ENCODE measurements at regions not wholly inside any gene's neighbourhood (a gene's known extent, or its start where the extent isn't known, plus 50 kb on each side); places are given as distances from the start of the nearest gene placed in this dataset.

GRCh38 chr7:130886438-130887135 lies 152.6 kb upstream of the KLF14 start:
- Histone ChIP-seq H3K4me1 (ENCODE audit: control insufficient read depth, insufficient read depth, low read length) (no peaks in the 10 kb centered on the region; the same call in 1 of the 2 replicates), H3K9me3 (ENCODE audit: control insufficient read depth, insufficient read depth, low read depth, low read length) (no peaks in the 10 kb centered on the region), H3K27ac (ENCODE audit: extremely low read depth, low read depth, low read length) (no peak overlapping the region), H3K4me3 (ENCODE audit: low read depth, low read length) (no peak overlapping the region), H3K36me3 (ENCODE audit: control insufficient read depth in 2 of 2, insufficient read depth in 1 of 2, low read length in 2 of 2) (no peaks in the 10 kb centered on the region)
- CTCF ChIA-PET = interaction anchor here (2.5 to 9.0 kb wide), 2 partner anchors 9 to 11 kb away, joined by 14 to 63 read pairs; no protein-coding TSS in a partner anchor
- POLR2A ChIA-PET = no interaction called here
- TF ChIP-seq ZBTB17 (tag by site-specific recombination; IDR thresholded peaks at IDR 0.05) (no peak), SCRT2 (tag by site-specific recombination; IDR thresholded peaks at IDR 0.05) (0 out of 2 replicates have a peak, but pooled peaks have one; percentile 34)

GRCh38 chr7:130887182-130887956 lies 153.4 kb upstream of the KLF14 start:
- Histone ChIP-seq H3K36me3 (ENCODE audit: control insufficient read depth in 2 of 2, insufficient read depth in 1 of 2, low read length in 2 of 2) (no peaks in the 10 kb centered on the region), H3K4me3 (ENCODE audit: low read depth, low read length) (no peak overlapping the region), H3K4me1 (ENCODE audit: control insufficient read depth, insufficient read depth, low read length) (no peaks in the 10 kb centered on the region; the same call in 1 of the 2 replicates), H3K27ac (ENCODE audit: extremely low read depth, low read depth, low read length) (no peak overlapping the region), H3K9me3 (ENCODE audit: control insufficient read depth, insufficient read depth, low read depth, low read length) (no peaks in the 10 kb centered on the region)
- POLR2A ChIA-PET = no interaction called here
- no peak for TF ChIP-seq INSM2 (tag by site-specific recombination; IDR thresholded peaks at IDR 0.05)
- TF ChIP-seq ZNF239 (tag by site-specific recombination; IDR thresholded peaks at IDR 0.05) = no peak
- no peak for TF ChIP-seq ZBTB6 (tag by site-specific recombination; IDR thresholded peaks at IDR 0.05)
- TF ChIP-seq PRDM4 (tag by site-specific recombination; IDR thresholded peaks at IDR 0.05) = no peak
- TF ChIP-seq ZNF24 (tag by site-specific recombination; IDR thresholded peaks at IDR 0.05) = no peak
- no peak for TF ChIP-seq ZNF560 (tag by site-specific recombination; IDR thresholded peaks at IDR 0.05; ENCODE audit: borderline replicate concordance)
- TF ChIP-seq FEZF1 (tag by site-specific recombination; IDR thresholded peaks at IDR 0.05) = no peak
- no peak for TF ChIP-seq ZNF350 (tag by site-specific recombination; IDR thresholded peaks at IDR 0.05)
- no peak for TF ChIP-seq ZNF600 (tag by site-specific recombination; IDR thresholded peaks at IDR 0.05)
- no peak for TF ChIP-seq MZF1 (tag by site-specific recombination; IDR thresholded peaks at IDR 0.05; ENCODE audit: borderline replicate concordance)
- no peak for TF ChIP-seq TSHZ1 (tag by site-specific recombination; IDR thresholded peaks at IDR 0.05; ENCODE audit: borderline replicate concordance)
- TF ChIP-seq ZSCAN16 (tag by site-specific recombination; IDR thresholded peaks at IDR 0.05) = no peak
- no peak for TF ChIP-seq ZNF768 (tag by site-specific recombination; IDR thresholded peaks at IDR 0.05)
- no peak for TF ChIP-seq ZNF266 (tag by site-specific recombination; IDR thresholded peaks at IDR 0.05; ENCODE audit: low read depth)
- TF ChIP-seq ZNF629 (tag by site-specific recombination; IDR thresholded peaks at IDR 0.05) = no peak
- TF ChIP-seq GLIS1 (tag by site-specific recombination; IDR thresholded peaks at IDR 0.05) = no peak
- no peak for TF ChIP-seq SCRT1 (tag by site-specific recombination; IDR thresholded peaks at IDR 0.05; ENCODE audit: borderline replicate concordance)
- TF ChIP-seq ZNF580 (tag by site-specific recombination; IDR thresholded peaks at IDR 0.05) = no peak
- no peak for TF ChIP-seq ZNF704 (tag by site-specific recombination; IDR thresholded peaks at IDR 0.05)
- no peak for TF ChIP-seq ZNF169 (tag by site-specific recombination; IDR thresholded peaks at IDR 0.05)
- CTCF ChIA-PET = interaction anchor here (0.7 to 9.0 kb wide), 6 partner anchors 8 to 1655 kb away, joined by 4 to 63 read pairs (median 9); no protein-coding TSS in a partner anchor

All from HEK293 (cell line).